Left colon (tissue), 2 donors: ENCODE measurements at regions not wholly inside any gene's neighbourhood (a gene's known extent, or its start where the extent isn't known, plus 50 kb on each side); places are given as distances from the start of the nearest gene placed in this dataset.

ENCODE experiments used
- ATAC-seq: fragments of 200-7000 bp; cut with Tn5 transposase; one replicate; pipeline ENCODE4 v1.9.1; 2020; ENCODE audit warnings: mild to moderate bottlenecking, moderate library complexity
- DNase-seq, 2 donors: peaks; one replicate each; pipeline ENCODE4 v3.0.0-alpha.2; 2020
- intact Hi-C, 2 donors: fragments of 100-400 bp; cut with DNase I in 1 of 2; cut with micrococcal nuclease in 1 of 2; formaldehyde crosslinking; loops; one replicate each; pipeline versions ENCODE4 v1.11.2 to v1.14.0; 2022; cut with DNase I, micrococcal nuclease
- donor health status: DM: no; HTN: no; CAD: no.
- donor health status: DM: yes; HTN: yes; CAD: no.

- no peak for ATAC-seq
- intact Hi-C loops = no loop called here
Observed at GRCh38 chr11:29959488-29959887, 57.3 kb downstream of the KCNA4 start.

GRCh38 chr11:29957431-29957830 lies 59.4 kb downstream of the KCNA4 start:
- intact Hi-C loops = no loop called here
- ATAC-seq (no peak), DNase-seq (no peak)

More at GRCh38 chr11:29959488-29959887, 57.3 kb downstream of the KCNA4 start:
- no peak for DNase-seq

- DNase-seq = no peak
- intact Hi-C loops = no loop called here
- no peak for ATAC-seq
Observed at GRCh38 chr11:29956076-29956556, 60.7 kb downstream of the KCNA4 start.

- intact Hi-C loops = no loop called here
- ATAC-seq = no peak
- no peak for DNase-seq
Observed at GRCh38 chr11:29943347-29943746, 73.5 kb downstream of the KCNA4 start.

GRCh38 chr11:29937526-29937925 lies 79.3 kb downstream of the KCNA4 start:
- ATAC-seq = no peak
- no peak for DNase-seq
- intact Hi-C loops = no loop called here

GRCh38 chr11:29934115-29934638 lies 82.7 kb downstream of the KCNA4 start:
- intact Hi-C loops = no loop called here
- DNase-seq (no peak), ATAC-seq (no peak)

- DNase-seq (no peak), ATAC-seq (no peak)
- intact Hi-C loops = no loop called here
Observed at GRCh38 chr11:29916040-29916439, 100.8 kb downstream of the KCNA4 start.

GRCh38 chr11:29914203-29914930 lies 102.5 kb downstream of the KCNA4 start:
- DNase-seq (no peak), ATAC-seq (no peak)
- intact Hi-C loops = no loop called here

- no peak for ATAC-seq
- intact Hi-C loops = no loop called here
- no peak for DNase-seq
Observed at GRCh38 chr11:29913352-29913751, 103.5 kb downstream of the KCNA4 start.

GRCh38 chr11:29900382-29900781 lies 116.4 kb downstream of the KCNA4 start:
- DNase-seq (no peak), ATAC-seq (no peak)
- intact Hi-C loops = no loop called here

GRCh38 chr11:29879560-29879959 lies 137.3 kb downstream of the KCNA4 start:
- intact Hi-C loops = no loop called here
- ATAC-seq (no peak), DNase-seq (no peak)

- ATAC-seq (no peak), DNase-seq (no peak)
- intact Hi-C loops = no loop called here
Observed at GRCh38 chr11:29876192-29876591, 140.6 kb downstream of the KCNA4 start.

- no peak for ATAC-seq
- intact Hi-C loops = no loop called here
- no peak for DNase-seq
Observed at GRCh38 chr11:29847219-29847618, 169.6 kb downstream of the KCNA4 start.

GRCh38 chr11:29844701-29845379 lies 172.0 kb downstream of the KCNA4 start:
- DNase-seq (no peak), ATAC-seq (no peak)
- intact Hi-C loops = no loop called here

GRCh38 chr11:29844031-29844430 lies 172.8 kb downstream of the KCNA4 start:
- intact Hi-C loops = no loop called here
- DNase-seq = no peak
- ATAC-seq = no peak

GRCh38 chr11:29842061-29842460 lies 174.8 kb downstream of the KCNA4 start:
- no peak for DNase-seq
- intact Hi-C loops = no loop called here
- no peak for ATAC-seq

- intact Hi-C loops = no loop called here
- ATAC-seq = no peak
- no peak for DNase-seq
Observed at GRCh38 chr11:29826878-29827277, 190.0 kb downstream of the KCNA4 start.

- no peak for ATAC-seq
- no peak for DNase-seq
- intact Hi-C loops = no loop called here
Observed at GRCh38 chr11:29816359-29816758, 200.5 kb downstream of the KCNA4 start.

GRCh38 chr11:29809121-29809520 lies 207.7 kb downstream of the KCNA4 start:
- intact Hi-C loops = no loop called here
- no peak for DNase-seq
- no peak for ATAC-seq

GRCh38 chr11:29802522-29802921 lies 214.3 kb downstream of the KCNA4 start:
- intact Hi-C loops = no loop called here
- no peak for DNase-seq
- ATAC-seq = no peak
